ENCODE measurements at regions not wholly inside any gene's neighbourhood (a gene's known extent, or its start where the extent isn't known, plus 50 kb on each side); places are given as distances from the start of the nearest gene placed in this dataset.
"Not testable (repeated sequence)": the region's sequence is repeated elsewhere in the genome, so short reads cannot be mapped to it uniquely, and the experiment has no call there.

DNA sequence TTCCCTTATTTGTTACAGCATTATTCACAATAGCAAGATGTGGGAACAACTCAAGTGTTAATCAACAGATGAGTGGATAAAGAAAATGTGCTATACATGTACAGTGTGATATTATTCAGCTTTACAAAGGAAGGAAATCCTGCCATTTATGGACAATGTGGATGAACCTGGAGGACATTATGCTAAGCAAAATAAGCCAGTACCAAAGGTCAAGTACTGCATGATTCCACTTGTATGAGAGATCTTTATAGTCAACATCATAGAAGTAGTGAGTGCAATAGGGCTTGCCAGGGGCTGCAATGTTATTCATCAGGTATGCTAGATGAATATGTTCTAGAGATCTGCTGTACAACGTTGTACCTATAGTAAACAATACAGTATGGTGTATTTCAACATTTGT, 138.5 kb upstream of the AGR3 start:
- no peak for DNase-seq

DNA sequence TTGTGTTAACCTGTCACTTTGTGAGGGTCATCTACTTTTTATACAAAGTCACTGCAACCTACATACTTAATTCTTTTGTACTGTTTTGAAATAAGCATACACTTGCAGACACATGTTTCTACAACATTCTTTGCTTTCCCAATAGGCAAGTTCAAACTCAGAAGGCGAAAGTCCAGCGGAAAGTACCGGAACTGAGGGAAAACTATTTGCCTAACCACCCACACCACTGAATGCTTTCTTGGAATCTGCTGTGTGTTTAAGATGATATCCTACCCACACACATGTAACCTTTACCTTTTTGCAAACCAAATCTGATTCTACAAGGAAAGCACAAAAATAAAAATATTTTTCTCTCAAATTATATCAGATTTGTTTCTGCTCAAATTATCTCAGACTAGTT, 139.4 kb upstream of the AGR3 start:
- DNase-seq, result no peak

DNA sequence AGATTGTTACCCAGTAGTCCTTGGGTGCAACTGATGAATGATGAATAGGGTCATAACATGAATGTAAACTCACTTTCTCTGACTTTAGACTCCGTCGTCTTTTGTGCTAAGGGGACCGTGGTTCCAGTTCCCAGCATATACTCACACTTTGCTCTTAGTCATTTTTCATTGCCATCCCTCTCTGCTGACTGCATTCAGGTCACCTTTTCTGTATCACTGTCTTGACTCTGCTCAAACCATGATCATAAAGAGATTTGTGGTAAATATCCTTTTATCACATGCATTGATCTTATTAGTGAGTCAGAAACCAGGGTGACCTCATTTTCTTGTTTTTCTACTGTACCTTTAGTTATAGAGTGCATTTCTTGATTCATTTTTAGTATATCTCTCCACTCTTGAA, 141.1 kb upstream of the AGR3 start:
- DNase-seq, result peak; percentile 39

DNA sequence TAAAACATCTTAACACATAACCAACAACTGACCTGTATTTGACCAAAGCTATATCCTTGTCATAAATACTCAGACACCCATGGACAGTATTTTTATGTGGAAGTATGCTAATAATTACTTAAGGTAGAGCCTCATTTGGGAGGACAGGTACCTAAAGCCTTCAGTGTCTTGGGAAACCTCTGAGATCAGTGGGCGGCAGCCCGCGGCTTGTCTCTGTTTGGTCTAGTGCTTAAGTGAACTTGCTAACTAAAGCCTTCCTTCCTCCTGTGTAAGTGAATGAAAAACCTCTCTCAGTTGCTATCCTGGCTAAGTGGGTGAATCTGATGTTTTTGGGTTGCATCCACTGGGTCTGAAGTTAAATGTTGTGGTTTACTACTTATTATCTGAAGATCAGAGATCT, 144.5 kb upstream of the AGR3 start:
- no peak for DNase-seq

DNA sequence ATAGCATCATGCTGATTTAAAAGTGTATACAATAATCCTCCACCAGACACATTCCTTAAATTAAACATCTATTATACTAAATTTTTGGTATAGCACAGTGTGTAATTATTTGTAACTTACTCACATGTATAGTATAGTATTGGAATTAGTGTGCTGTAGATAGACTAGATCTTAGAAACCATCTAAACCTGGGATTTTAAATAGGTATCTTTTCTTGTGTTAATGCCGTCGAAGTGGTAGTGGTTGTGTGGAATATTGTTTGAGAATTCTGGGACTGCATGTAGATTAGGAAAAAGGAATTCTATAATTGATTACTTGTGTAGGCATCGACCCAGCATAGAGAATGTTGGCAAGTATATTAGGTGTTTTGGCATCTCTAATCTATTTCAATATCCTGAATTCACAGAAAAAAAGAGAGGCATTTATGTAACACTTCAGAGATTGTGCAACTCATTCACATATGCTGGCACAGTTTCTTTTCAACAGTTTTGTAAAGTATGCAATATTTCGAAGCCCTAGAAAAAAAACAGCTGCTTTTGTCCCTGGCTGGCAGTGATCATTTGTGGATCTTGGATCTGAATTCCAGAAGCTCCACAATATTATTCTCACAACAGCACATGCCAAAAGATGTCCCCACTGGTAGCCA, 145.5 kb upstream of the AGR3 start:
- no peak for DNase-seq

DNA sequence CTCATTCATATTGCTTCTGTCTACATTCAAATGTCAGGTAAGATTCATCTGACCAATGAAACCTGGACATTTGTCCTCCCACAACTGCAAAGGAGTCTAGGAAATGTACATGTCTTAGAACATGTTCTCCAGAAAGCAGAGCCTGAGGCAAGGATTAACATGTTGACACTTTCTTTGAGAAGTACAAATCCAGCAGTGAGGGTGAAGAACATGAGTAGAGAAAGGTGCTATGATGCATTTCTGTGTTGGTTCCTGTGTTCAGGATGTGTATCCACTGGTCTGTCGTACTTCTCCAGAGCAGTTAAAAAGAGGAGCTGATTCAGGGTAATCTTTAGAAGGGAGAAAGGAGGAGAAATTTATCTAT, 146.0 kb upstream of the AGR3 start:
- DNase-seq, result no peak

DNA sequence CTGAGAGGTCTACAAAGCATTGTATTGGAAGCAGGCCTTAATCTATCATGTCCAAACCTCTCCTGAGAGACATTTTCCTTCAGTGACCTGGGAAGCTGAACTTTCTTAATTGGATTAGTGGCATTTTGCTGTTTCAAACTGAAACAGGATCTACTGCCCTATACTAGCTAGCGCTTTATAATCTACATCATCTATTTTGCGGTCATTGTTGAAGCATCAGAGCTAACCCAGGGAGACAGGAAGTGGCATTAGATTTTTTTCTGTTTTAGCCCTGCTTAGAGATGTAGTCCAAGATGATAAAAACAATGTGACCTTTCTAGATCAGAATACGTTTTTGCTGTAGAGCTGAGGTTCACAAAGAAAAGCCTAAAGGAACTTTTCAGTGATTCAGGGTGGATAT, 147.4 kb upstream of the AGR3 start:
- DNase-seq, result no peak

DNA sequence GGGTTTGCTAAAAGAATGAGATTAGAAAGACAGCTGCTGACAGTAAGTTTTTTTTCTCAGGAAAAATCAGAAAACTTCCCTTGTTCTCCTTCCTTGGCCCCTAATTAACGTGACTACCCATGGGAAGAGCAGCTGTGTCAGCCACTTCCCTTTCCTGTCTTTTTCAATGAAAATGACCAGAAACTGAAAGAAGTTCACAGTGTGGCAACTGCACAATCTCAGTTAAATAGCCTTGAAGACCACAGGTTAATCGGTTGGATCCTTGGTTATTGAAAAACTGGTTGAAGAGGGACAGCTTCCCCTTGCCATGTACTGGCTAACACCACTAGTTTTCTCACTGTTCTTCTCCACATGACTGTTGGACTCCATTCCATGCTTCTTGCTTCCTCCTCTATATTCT, 148.8 kb upstream of the AGR3 start:
- no peak for DNase-seq

DNA sequence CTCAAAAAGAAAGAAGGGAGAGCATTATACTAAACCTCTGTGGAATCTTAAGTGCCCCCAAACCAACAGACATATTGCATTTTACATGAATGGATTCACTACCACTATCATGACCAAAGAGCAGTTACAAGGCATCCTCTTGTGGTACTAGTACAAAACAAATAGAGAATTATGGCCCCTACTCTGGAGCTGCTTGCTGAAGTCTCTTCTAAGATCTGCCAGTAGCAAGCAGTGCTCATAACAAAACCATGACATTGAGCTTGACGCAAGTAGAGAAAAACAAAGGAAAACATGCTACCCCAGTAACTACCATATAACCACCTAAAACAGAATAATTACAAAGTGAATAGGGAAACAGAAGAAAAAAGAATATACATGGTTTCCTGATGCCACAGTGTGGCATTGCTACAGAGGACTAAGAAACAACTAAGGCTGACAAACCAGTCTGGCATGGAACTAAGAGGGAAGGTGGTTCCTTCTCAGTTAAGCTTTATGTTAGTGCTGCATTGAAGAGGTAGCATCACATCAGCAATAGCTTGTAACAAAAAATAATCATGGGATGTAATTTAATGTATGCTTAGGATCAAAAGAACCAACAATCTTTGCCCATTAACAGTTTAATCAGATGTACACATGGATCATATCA, 150.2 kb upstream of the AGR3 start:
- DNase-seq, result no peak

DNA sequence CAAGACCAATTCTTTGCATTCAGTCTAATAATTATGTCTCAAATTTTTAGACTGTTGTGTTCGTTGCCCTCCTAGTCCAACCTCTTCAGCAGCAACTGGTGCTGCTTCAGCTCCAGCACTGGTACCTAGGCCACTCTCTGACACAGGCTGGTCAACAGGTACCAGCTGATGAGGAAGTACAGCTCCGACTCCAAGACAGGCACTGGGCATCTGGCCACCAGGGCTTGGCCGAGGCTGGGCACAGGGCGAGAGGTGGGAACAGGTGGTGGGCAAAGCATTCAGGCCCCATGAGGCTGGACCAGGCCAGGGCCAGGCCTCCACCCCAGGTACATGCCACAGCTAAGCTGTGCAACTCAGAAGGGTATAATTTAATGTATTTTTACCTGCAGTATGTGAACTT, 151.5 kb upstream of the AGR3 start:
- no peak for DNase-seq

DNA sequence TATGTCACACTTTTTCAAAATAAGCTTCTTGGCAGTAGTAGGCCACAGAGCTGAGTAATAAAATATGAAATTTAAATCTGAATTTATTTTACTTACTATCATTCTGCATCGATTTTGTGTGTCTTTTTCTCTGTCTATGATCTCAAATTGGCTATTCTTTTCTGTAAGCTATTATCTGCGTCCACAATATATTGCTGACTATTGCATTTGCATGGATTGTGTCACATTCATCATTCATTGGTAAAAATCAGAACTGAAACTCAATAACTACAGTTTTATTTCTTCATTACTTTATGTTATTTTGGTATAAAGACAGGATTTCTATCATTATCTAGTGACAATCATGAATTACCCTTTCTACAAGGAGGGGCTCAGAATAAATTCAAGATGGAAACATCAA, 154.8 kb upstream of the AGR3 start:
- no peak for DNase-seq

DNA sequence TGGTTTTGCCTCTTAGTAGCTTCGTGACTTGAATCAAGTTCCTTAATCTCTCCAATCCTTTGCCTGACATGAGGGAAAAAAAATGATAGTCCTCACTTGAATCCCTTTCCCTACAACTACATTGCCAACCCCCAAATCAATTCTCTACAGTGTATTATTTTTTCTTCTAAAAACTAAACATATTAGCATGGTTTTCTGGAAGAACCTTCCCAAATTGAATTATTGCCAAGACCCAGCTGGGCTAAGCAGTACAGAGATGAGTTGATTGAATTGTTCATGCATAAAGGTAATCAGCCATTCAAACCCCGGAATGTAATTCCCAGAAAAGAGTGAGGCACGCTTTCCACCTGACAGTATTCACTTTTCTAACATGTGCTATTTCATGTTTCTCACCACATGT, 155.6 kb upstream of the AGR3 start:
- no peak for DNase-seq

DNA sequence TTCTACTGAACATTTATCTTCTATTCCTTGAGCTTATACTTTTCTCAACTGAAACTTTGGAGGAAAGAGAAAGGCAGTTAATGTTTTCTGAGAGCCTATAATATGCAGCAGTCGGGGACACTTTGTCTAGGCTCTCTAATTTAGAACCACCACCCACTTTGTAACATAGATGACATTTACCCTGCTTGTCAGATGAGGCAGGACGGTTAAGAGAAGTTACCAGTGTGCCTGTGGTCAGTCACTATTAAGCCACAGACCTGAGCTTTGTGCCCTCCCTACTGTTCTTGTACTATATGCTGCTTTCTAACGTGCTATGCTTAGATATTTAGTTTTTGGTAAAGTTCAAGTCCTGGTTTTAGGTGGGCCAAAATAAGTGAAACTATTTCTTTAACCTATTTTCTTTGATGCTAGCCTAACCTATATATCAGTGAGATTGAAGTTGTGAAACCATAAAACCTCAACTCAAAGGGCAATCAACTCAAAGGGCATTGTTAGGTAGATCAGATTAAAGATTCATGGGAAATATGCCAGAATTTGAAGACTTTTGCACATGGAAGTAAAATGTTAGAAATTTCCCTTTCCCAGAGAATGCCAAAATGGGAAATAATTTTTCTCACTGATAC, 156.5 kb upstream of the AGR3 start:
- DNase-seq, result no peak

DNA sequence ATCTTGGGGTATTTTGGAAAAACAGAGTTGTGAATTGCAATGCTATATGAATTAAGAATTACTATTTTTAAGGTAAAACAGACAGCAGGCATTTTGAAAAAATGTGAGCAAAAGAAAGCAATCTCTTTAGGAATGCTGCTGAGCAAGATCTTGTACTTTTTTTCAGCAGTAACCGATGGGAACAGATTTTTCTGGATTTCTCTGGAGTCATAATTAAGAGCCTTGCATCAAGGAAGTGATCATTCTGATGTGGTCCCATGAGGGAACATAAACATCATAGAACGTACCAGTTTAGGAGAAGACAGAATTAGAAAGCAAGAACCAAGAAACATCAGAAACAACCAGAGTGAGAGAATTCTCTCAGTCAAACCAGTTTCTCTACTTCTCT, 157.0 kb upstream of the AGR3 start:
- no peak for DNase-seq

DNA sequence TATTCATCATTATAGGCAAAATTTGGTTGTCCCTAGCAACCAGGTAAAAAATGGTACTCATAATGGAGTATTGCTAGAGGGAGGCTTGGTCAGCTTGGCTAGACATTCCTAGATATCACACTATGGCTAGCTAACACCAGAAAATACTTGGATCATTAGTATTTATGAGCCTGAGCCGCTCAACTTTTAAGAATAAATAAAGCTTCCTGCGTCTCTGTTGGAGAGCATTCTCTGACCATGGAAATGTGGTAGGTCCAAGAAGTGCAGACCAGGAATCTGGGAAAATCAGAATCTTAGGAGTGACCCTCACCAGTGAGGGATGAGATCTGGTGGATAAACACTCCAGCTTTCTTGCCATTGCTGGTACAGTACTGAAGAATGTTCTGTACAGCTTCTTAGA, 157.6 kb upstream of the AGR3 start:
- no peak for DNase-seq

DNA sequence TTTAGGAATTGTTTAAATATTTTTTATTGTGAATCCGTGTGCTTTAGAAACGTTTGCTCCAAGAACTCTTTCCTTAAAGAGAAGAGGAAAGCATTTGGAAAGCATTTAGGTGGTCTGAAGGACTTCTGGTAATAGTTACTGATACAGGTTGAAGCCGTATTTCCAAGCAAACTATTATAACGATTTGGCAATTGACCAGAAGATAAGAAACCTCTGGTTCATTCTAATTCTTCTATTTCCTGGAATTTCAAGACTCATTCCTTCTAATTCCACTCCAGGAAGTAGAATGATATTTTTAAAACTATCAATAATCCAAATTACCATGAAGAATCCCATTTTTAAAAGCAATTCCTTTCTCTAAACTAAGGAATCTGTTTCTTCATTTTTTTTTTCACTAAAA, 158.9 kb upstream of the AGR3 start:
- DNase-seq, result no peak

DNA sequence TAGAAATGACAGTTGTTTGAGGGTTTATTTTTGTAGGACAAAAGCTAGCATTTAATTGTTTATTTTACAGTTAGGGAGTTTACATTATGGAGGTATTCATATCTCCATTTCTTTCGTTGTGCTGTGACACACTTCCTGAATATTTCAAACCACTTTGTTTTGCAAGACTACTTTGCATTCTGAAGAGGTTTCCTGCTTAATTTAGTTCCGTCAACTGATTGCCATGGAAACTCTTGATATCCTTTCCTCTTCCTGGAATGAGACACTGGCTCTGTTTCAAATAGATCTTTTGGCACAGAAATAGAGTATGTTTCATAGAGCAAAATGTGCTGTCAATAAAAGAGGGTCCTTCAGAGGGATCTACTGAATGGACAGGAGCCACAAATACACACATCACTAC, 159.5 kb upstream of the AGR3 start:
- no peak for DNase-seq

DNA sequence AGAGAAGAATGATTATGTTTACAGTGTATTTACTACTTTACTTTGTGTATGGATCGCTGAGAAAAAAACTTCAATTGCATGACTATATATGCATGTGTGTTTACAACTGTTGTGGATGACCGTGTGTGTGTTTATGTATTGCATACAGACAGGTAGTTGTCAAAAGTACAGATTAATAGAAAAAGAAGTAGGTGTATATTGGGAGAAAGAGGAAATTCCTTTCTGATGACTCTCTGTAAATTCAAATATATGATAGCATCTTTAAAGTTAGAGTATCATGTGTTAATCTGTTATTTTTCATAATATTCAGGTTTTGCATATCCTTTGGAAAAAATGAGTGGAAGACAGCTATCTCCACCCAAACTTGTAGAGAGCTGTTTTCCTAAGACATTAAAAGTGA, 160.4 kb upstream of the AGR3 start:
- DNase-seq, result no peak

DNA sequence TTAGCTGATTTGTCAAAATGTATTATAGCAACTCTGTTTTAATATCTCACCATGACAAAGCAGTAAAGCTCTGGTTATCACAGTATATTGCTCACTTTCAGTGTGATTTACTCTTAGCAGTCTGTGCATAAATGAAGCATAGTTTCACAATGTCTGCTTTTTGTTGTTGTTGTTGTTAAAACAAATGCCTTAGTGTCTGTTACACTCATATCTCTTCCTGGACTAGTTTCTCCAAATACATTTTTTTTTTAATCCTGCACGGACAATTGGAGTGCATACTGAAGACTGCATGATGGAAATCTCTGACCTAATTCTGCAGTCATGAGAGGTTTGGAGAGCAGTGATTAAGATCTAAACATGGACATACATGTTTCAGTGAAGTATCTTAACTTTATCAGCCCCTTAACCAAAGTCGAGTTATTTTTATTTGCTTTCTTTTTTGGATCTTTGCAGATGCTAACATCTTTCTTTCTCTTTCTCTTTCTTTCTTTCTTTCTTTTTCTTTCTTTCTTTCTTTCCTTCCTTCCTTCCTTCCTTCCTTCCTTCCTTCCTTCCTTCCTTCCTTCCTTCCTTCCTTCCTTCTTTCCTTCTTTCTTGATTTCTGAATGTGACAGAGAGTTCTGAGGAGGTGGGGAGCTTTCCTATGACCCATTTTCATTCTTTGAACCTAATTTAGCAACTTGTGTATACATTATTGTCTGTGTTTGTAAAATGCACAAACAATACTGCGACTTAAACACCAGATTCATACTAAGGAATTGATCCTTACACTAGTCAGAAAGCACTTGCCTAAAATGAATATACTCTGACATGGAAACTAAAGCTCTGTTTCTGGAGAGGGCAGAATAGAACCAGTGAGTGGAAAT, 161.5 kb upstream of the AGR3 start:
- no peak for DNase-seq

DNA sequence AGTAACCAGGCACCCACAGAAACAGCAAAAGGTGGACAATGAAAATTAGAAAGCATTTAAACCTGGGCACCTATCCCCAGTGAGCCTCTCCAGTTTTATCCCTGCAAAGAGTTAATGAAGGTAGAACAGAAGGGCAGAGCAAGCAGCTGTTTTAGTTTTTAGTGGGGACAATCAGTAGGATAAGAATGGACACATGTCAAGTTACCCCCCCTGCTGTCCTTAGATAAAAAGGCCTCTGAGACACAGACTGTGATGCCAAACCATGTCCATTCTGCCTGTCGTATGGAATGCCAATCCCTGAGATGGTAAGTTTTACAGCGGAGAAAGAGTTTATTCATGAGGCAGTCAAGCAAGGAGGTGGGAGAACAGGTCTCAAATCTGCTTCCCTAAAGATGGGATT, 162.6 kb upstream of the AGR3 start:
- no peak for DNase-seq

DNA sequence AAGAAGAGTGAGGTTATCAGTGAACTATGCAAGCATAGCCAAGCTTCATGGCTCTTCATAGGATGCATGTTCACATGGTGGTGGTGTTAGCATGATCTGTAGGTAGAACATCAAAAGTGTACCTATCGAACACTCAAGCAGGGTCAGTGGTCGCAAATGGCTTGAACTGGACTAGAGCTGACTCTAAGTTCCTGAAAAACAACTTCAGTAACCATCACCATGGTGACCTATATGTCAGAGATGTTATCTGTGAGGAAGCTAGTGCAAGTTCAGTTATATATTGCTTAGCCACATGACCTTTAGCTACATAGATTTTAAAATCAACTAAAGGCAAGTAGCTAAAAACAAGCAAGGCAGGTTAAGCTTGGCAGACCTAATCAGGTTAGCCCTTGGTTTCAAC, 163.1 kb upstream of the AGR3 start:
- no peak for DNase-seq

DNA sequence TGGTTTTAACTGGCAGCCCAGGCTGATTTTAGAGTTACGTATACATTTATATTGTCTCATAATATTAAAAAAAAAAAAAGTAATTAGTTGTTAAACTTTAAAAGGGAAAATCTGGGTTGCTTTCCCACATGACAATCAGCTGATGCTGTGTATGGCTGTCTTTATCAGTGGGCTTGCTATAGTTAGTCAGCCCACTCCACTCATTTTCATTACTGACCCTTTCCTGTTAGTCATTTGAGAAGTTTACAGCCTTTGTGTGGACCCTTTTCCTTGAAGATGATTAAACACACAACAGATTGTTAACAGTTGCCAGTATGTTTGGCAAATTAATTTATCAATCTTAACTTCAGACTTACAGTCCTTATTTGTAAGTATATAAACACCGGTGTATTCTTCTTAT, 164.5 kb upstream of the AGR3 start:
- DNase-seq, result no peak

DNA sequence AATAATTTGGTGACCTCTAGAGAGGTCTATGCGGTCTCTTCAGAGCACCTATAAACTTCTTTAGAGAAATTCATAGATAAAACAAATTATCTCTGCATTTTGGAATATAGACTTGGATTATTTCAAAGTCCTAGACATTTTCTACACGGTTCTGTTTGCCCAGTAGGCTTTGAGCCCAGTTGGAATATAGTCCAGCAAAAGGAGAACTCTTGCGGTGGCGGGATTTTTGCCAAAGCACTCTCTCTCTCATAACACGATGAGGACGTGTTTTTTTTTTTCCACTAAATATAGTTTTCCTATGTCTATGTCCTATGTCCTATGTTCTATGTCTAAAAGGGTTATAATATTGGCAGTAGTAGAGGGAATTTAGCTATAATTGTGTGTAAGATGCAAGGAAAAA, 164.9 kb upstream of the AGR3 start:
- no peak for DNase-seq

DNA sequence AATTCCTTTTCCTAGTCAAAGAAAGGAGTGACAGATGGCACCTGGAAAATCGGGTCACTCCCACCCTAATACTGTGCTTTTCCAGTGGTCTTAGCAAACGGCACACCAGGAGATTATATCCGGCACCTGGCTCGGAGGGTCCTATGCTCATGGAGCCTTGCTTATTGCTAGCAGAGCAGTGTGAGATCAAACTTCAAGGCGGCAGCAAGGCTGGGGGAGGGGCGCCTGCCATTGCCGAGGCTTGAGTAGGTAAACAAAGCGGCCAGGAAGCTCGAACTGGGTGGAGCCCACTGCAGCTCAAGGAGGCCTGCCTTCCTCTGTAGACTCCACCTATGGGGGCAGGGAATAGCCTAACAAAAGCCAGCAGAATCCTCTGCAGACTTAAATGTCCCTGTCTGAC, 171.4 kb upstream of the AGR3 start:
- not testable (repeated sequence) for DNase-seq
